ENCODE measurements at regions not wholly inside any gene's neighbourhood (a gene's known extent, or its start where the extent isn't known, plus 50 kb on each side); places are given as distances from the start of the nearest gene placed in this dataset.

GRCh38 chr13:48923376-48923775 is 52.3 kb upstream of the FNDC3A start (continued):
- TF ChIP-seq HDAC2 (IDR thresholded peaks at IDR 0.05; ENCODE audit: borderline replicate concordance in 1 of 2, low read depth in 2 of 2, low read length in 2 of 2): no peak
- no peak for TF ChIP-seq SP4 (IDR thresholded peaks at IDR 0.05; ENCODE audit: low read length)
- TF ChIP-seq POU5F1 (IDR thresholded peaks at IDR 0.05; ENCODE audit: low read depth, low read length): no peak
- TF ChIP-seq SIRT6 (IDR thresholded peaks at IDR 0.05; ENCODE audit: low read length): no peak
- no peak for TF ChIP-seq YY1 (IDR thresholded peaks at IDR 0.05; ENCODE audit: low read depth, low read length)
